GM12891 (cell line): ENCODE measurements at regions not wholly inside any gene's neighbourhood (a gene's known extent, or its start where the extent isn't known, plus 50 kb on each side); places are given as distances from the start of the nearest gene placed in this dataset.

Experiments used
- PAX5 ChIP-seq: IDR thresholded peaks from 2 replicates; pipeline ENCODE4 v1.6.1; 2011; ENCODE audit warnings: low read length, moderate library complexity, mild to moderate bottlenecking; ENCODE audit not compliant: insufficient read depth, severe bottlenecking
- POLR2A ChIP-seq: IDR thresholded peaks from 2 replicates; pipeline ENCODE4 v1.6.1; 2011; ENCODE audit warnings: low read depth, low read length, control low read depth
- POLR2AphosphoS5 ChIP-seq: IDR thresholded peaks from 2 replicates; pipeline ENCODE4 v1.6.1; 2011; ENCODE audit warnings: low read depth, low read length, control low read depth
- POU2F2 ChIP-seq: IDR thresholded peaks from 2 replicates; pipeline ENCODE4 v1.6.1; 2011; ENCODE audit warnings: low read depth, mild to moderate bottlenecking, control low read depth, low read length, moderate library complexity
- SPI1 ChIP-seq: IDR thresholded peaks from 2 replicates; pipeline ENCODE4 v1.6.1; 2011; ENCODE audit warnings: low read depth, low read length, control low read depth
- TAF1 ChIP-seq: IDR thresholded peaks from 2 replicates; pipeline ENCODE4 v1.6.1; 2011; ENCODE audit warnings: low read depth, low read length, control low read depth

GRCh38 chr3:164478323-164478722 lies 600.0 kb downstream of the SI start:
- no peak for TF ChIP-seq POLR2A
- no peak for TF ChIP-seq TAF1
- TF ChIP-seq PAX5 = no peak
- no peak for TF ChIP-seq POLR2AphosphoS5
- TF ChIP-seq SPI1 = no peak
- no peak for TF ChIP-seq POU2F2
